ENCODE measurements at regions not wholly inside any gene's neighbourhood (a gene's known extent, or its start where the extent isn't known, plus 50 kb on each side); places are given as distances from the start of the nearest gene placed in this dataset.

GRCh38 chr3:46138581-46138980 is 69.5 kb downstream of the CCR1 start:
- no peaks in the 10 kb centered on the region for H3K36me3 ChIP-seq
- H3K9me3 ChIP-seq: no peaks in the 10 kb centered on the region
- DNase-seq: no peak
- peaks cover 0 to 1% (median 0%) of the 10 kb centered on the region in 3 donors for H3K4me1 ChIP-seq
- no peak overlapping the region for H3K4me3 ChIP-seq
- WGBS, 2 donors: 67 to 87% methylated on average over 3 of the region's 3 CpGs
- no peak for TF ChIP-seq CTCF (IDR thresholded peaks at IDR 0.05)
- TF ChIP-seq POLR2A (IDR thresholded peaks at IDR 0.05): no peak
- intact Hi-C loops (cut with DNase I): no loop called here
- no peaks in the 10 kb centered on the region for H3K27me3 ChIP-seq
- H3K27ac ChIP-seq: no peak overlapping the region

GRCh38 chr3:46135475-46135874 is 72.6 kb downstream of the CCR1 start:
- Histone ChIP-seq H3K4me3 (no peak overlapping the region), H3K27ac (no peak overlapping the region), H3K4me1 (no peaks in the 10 kb centered on the region), H3K9me3 (no peaks in the 10 kb centered on the region), H3K36me3 (no peaks in the 10 kb centered on the region), H3K27me3 (no peaks in the 10 kb centered on the region)
- no peak for DNase-seq
- intact Hi-C loops (cut with DNase I): no loop called here
- 56 to 59% methylated on average over 3 of the region's 3 CpGs for WGBS, 2 donors
- TF ChIP-seq CTCF (IDR thresholded peaks at IDR 0.05): no peak
- TF ChIP-seq POLR2A (IDR thresholded peaks at IDR 0.05): no peak

GRCh38 chr3:46133285-46133684 is 74.8 kb downstream of the CCR1 start:
- no peak for DNase-seq
- intact Hi-C loops (cut with DNase I): no loop called here
- no peaks in the 10 kb centered on the region for H3K9me3 ChIP-seq
- 54 to 78% methylated on average over 3 of the region's 3 CpGs for WGBS, 2 donors
- H3K4me1 ChIP-seq: no peaks in the 10 kb centered on the region
- TF ChIP-seq POLR2A (IDR thresholded peaks at IDR 0.05): no peak
- no peak for TF ChIP-seq CTCF (IDR thresholded peaks at IDR 0.05)
- no peak overlapping the region for H3K27ac ChIP-seq
- H3K36me3 ChIP-seq: no peaks in the 10 kb centered on the region
- no peaks in the 10 kb centered on the region for H3K27me3 ChIP-seq
- H3K4me3 ChIP-seq: no peak overlapping the region

GRCh38 chr3:46132565-46132964 is 75.5 kb downstream of the CCR1 start:
- TF ChIP-seq CTCF (IDR thresholded peaks at IDR 0.05) (no peak), POLR2A (IDR thresholded peaks at IDR 0.05) (no peak)
- Histone ChIP-seq H3K4me3 (no peak overlapping the region), H3K27me3 (no peaks in the 10 kb centered on the region), H3K9me3 (no peaks in the 10 kb centered on the region), H3K4me1 (no peaks in the 10 kb centered on the region), H3K36me3 (no peaks in the 10 kb centered on the region), H3K27ac (no peak overlapping the region)
- intact Hi-C loops (cut with DNase I): no loop called here
- DNase-seq: no peak
- WGBS, 2 donors: 78 to 80% methylated on average over 3 to 4 of the region's 4 CpGs

GRCh38 chr3:46131884-46132450 is 76.1 kb downstream of the CCR1 start:
- no peak overlapping the region for H3K27ac ChIP-seq
- no peak overlapping the region for H3K4me3 ChIP-seq
- H3K36me3 ChIP-seq: no peaks in the 10 kb centered on the region
- no peaks in the 10 kb centered on the region for H3K4me1 ChIP-seq
- intact Hi-C loops (cut with DNase I): no loop called here
- TF ChIP-seq POLR2A (IDR thresholded peaks at IDR 0.05) (no peak), CTCF (IDR thresholded peaks at IDR 0.05) (no peak)
- DNase-seq: no peak
- 91 to 92% methylated on average over 7 to 8 of the region's 8 CpGs for WGBS, 2 donors
- no peaks in the 10 kb centered on the region for H3K27me3 ChIP-seq
- H3K9me3 ChIP-seq: no peaks in the 10 kb centered on the region

Measured in esophagus squamous epithelium (tissue), 5 donors.